ENCODE measurements at regions not wholly inside any gene's neighbourhood (a gene's known extent, or its start where the extent isn't known, plus 50 kb on each side); places are given as distances from the start of the nearest gene placed in this dataset.

GRCh38 chr3:110390372-110390771, 681.2 kb upstream of the NECTIN3 start:
- no peak for TF ChIP-seq CTCF (conservative IDR thresholded peaks at IDR 0.05; ENCODE audit: low read length)
- TF ChIP-seq EZH2phosphoT487 (IDR thresholded peaks at IDR 0.05; ENCODE audit: borderline replicate concordance, low read depth, low read length), result no peak
